Stimulated activated CD4-positive, alpha-beta T cell treated with anti-CD3 and anti-CD28 coated beads, Interleukin-2, amount 100 ng/mL, for 24 hours (primary cell): ENCODE measurements at regions not wholly inside any gene's neighbourhood (a gene's known extent, or its start where the extent isn't known, plus 50 kb on each side); places are given as distances from the start of the nearest gene placed in this dataset.
"Not testable (repeated sequence)": the region's sequence is repeated elsewhere in the genome, so short reads cannot be mapped to it uniquely, and the experiment has no call there.

Experiments
- DNase-seq, 2 donors: peaks; one replicate each; pipeline ENCODE4 v3.0.0-alpha.2; 2020

- peak; percentile 72 for DNase-seq
These were observed 425.2 kb downstream of the CD83 start for GRCh38 chr6:14542670-14543366.

GRCh38 chr6:14543971-14544585 lies 426.5 kb downstream of the CD83 start:
- no peak for DNase-seq

GRCh38 chr6:14544666-14545065 lies 427.1 kb downstream of the CD83 start:
- DNase-seq = no peak

GRCh38 chr6:14545496-14545895 lies 427.9 kb downstream of the CD83 start:
- no peak for DNase-seq

- DNase-seq = no peak
These were observed 428.5 kb downstream of the CD83 start for GRCh38 chr6:14546036-14546435.

- DNase-seq = no peak
These were observed 429.9 kb downstream of the CD83 start for GRCh38 chr6:14547284-14547998.

- DNase-seq = no peak
These were observed 431.8 kb downstream of the CD83 start for GRCh38 chr6:14549304-14549770.

- no peak for DNase-seq
These were observed 432.3 kb downstream of the CD83 start for GRCh38 chr6:14549871-14550270.

- no peak for DNase-seq
These were observed 432.8 kb downstream of the CD83 start for GRCh38 chr6:14550410-14550809.

GRCh38 chr6:14550822-14551221 lies 433.2 kb downstream of the CD83 start:
- DNase-seq = no peak

GRCh38 chr6:14551601-14552000 lies 434.0 kb downstream of the CD83 start:
- not testable (repeated sequence) for DNase-seq

GRCh38 chr6:14552891-14553290 lies 435.3 kb downstream of the CD83 start:
- DNase-seq = no peak

GRCh38 chr6:14553515-14553914 lies 435.9 kb downstream of the CD83 start:
- no peak for DNase-seq

- no peak for DNase-seq
These were observed 438.2 kb downstream of the CD83 start for GRCh38 chr6:14555804-14556203.

- DNase-seq = no peak
These were observed 442.4 kb downstream of the CD83 start for GRCh38 chr6:14559746-14560536.

- DNase-seq = not testable (repeated sequence)
These were observed 444.0 kb downstream of the CD83 start for GRCh38 chr6:14561563-14561962.

- no peak for DNase-seq
These were observed 450.3 kb downstream of the CD83 start for GRCh38 chr6:14567842-14568241.

GRCh38 chr6:14569394-14569793 lies 451.8 kb downstream of the CD83 start:
- no peak for DNase-seq

GRCh38 chr6:14569874-14570273 lies 452.3 kb downstream of the CD83 start:
- DNase-seq = not testable (repeated sequence)

GRCh38 chr6:14571001-14571400 lies 453.4 kb downstream of the CD83 start:
- no peak for DNase-seq

- DNase-seq = no peak
These were observed 454.2 kb downstream of the CD83 start for GRCh38 chr6:14571746-14572145.

- DNase-seq = no peak
These were observed 455.7 kb downstream of the CD83 start for GRCh38 chr6:14573267-14573666.

- no peak for DNase-seq
These were observed 456.2 kb downstream of the CD83 start for GRCh38 chr6:14573703-14574290.
